HFFc6 (cell line): ENCODE measurements at regions not wholly inside any gene's neighbourhood (a gene's known extent, or its start where the extent isn't known, plus 50 kb on each side); places are given as distances from the start of the nearest gene placed in this dataset.

ENCODE experiments used
- DNase-seq: peaks from one replicate; pipeline ENCODE4 v3.0.0-alpha.2; 2018
- H3K27ac Mint-ChIP-seq: 2 replicates; pipeline ENCODE4 v1.8.0; 2020; ENCODE audit warnings: mild to moderate bottlenecking, mixed read lengths
- H3K27me3 Mint-ChIP-seq: 2 replicates; pipeline ENCODE4 v1.8.0; 2021; ENCODE audit warnings: mild to moderate bottlenecking, moderate library complexity, mixed read lengths; ENCODE audit not compliant: insufficient read depth
- H3K36me3 Mint-ChIP-seq: 2 replicates; pipeline ENCODE4 v1.8.0; 2021; ENCODE audit warnings: low read depth, mixed read lengths
- H3K4me1 Mint-ChIP-seq: 2 replicates; pipeline ENCODE4 v1.8.0; 2020; ENCODE audit warnings: low read depth, mixed read lengths
- H3K4me3 Mint-ChIP-seq: 2 replicates; pipeline ENCODE4 v1.8.0; 2020; ENCODE audit warnings: mild to moderate bottlenecking, moderate library complexity, mixed read lengths
- H3K9me3 Mint-ChIP-seq: 2 replicates; pipeline ENCODE4 v1.8.0; 2020; ENCODE audit warnings: mild to moderate bottlenecking, mixed read lengths
- CTCF ChIP-seq: fragments of 200-600 bp; sonication (generic); IDR thresholded peaks from 2 replicates; pipeline ENCODE4 v1.5.0; 2021; ENCODE audit warnings: antibody characterized with exemption, mild to moderate bottlenecking

DNA sequence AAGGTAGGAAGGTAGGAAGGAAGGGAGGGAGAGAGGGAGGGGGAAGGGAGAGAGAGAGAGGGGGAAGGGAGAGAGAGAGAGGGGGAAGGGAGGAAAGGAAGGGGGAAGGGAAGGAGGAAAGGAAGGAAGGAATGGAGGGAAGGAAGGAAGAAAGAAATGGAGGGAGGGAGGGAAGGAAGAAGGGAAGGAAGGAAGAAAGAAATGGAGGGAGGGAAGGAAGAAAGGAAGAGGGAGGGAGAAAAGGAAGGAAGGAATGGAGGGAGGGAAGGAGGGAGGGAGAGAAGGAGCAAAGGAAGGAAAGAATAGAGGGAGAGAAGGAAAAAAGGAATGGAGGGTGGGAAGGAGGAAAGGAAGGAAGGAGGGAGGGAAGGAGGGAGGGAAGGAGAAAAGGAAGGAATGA lies 176.4 kb upstream of the PTER start:
- Mint-ChIP-seq H3K4me3 (no peak overlapping the region), H3K27ac (no peak overlapping the region), H3K9me3 (peaks cover 39% of the 10 kb centered on the region), H3K4me1 (no peaks in the 10 kb centered on the region), H3K36me3 (peaks cover 4% of the 10 kb centered on the region; the same call in 1 of the 2 replicates), H3K27me3 (no peaks in the 10 kb centered on the region)
- DNase-seq = no peak
- no peak for TF ChIP-seq CTCF

- Mint-ChIP-seq H3K27ac (no peak overlapping the region), H3K27me3 (no peaks in the 10 kb centered on the region; the same call in 1 of the 2 replicates), H3K36me3 (no peaks in the 10 kb centered on the region), H3K4me3 (no peak overlapping the region), H3K9me3 (peaks cover 10% of the 10 kb centered on the region), H3K4me1 (no peaks in the 10 kb centered on the region)
- no peak for DNase-seq
- TF ChIP-seq CTCF = no peak
Measured at GRCh38 chr10:16271571-16271970, 165.2 kb upstream of the PTER start.

DNA sequence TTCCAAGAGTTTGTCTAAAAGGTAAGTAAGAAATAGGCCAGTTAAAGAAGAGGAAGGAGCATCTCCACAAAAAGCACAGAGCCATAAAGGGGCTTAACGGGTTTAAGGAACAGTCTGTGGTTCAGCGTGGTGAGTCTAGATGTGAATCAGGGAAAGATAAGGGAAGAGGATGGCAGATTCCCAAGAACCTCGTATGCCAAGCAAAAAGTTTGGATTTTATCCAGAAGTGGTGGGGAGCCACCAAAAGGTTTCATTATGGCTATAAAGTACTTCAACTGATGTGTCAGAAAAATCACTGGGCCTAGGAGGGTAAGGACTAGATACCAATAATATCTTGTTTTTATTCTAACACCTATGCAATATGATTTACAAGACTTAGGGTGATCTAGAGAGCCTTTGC lies 161.9 kb upstream of the PTER start:
- Mint-ChIP-seq H3K4me1 (no peaks in the 10 kb centered on the region), H3K36me3 (no peaks in the 10 kb centered on the region), H3K27me3 (no peaks in the 10 kb centered on the region; the same call in 1 of the 2 replicates), H3K9me3 (peaks cover 41% of the 10 kb centered on the region), H3K4me3 (no peak overlapping the region), H3K27ac (no peak overlapping the region)
- no peak for DNase-seq
- no peak for TF ChIP-seq CTCF

- H3K27ac Mint-ChIP-seq = no peak overlapping the region
- no peak for DNase-seq
- no peak for TF ChIP-seq CTCF
- no peak overlapping the region for H3K4me3 Mint-ChIP-seq
- no peaks in the 10 kb centered on the region; the same call in 1 of the 2 replicates for H3K27me3 Mint-ChIP-seq
- no peaks in the 10 kb centered on the region; the same call in 1 of the 2 replicates for H3K36me3 Mint-ChIP-seq
- peaks cover 66% of the 10 kb centered on the region for H3K9me3 Mint-ChIP-seq
- H3K4me1 Mint-ChIP-seq = no peaks in the 10 kb centered on the region
Measured at GRCh38 chr10:16280595-16280994, 156.2 kb upstream of the PTER start.

DNA sequence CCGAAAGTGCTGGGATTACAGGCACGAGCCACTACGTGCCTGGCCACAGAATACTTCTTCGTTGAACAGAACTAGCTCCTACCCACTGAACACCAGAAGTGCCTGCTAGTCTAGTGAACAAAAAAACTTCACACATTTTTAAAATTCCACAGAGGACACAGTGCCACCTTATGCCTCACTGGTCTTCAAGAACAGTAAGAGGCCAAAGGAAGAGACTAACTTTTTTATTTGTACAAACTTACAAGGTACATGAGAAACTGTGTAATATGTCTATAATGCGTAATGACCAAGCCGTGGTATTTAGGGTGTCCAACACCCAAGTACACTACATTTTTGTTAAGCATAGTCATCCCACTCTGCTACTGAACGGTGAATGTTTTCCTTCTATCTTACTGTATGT lies 144.4 kb upstream of the PTER start:
- peaks cover 6% of the 10 kb centered on the region; the same call in 1 of the 2 replicates for H3K36me3 Mint-ChIP-seq
- H3K27me3 Mint-ChIP-seq = no peaks in the 10 kb centered on the region; the same call in 1 of the 2 replicates
- H3K9me3 Mint-ChIP-seq = peaks cover 31% of the 10 kb centered on the region
- H3K4me1 Mint-ChIP-seq = no peaks in the 10 kb centered on the region
- TF ChIP-seq CTCF = no peak
- no peak for DNase-seq
- H3K4me3 Mint-ChIP-seq = no peak overlapping the region
- no peak overlapping the region for H3K27ac Mint-ChIP-seq

GRCh38 chr10:16297069-16297468 lies 139.7 kb upstream of the PTER start:
- no peak for TF ChIP-seq CTCF
- H3K36me3 Mint-ChIP-seq = no peaks in the 10 kb centered on the region
- no peaks in the 10 kb centered on the region for H3K4me1 Mint-ChIP-seq
- no peak for DNase-seq
- H3K27ac Mint-ChIP-seq = no peak overlapping the region
- no peak overlapping the region for H3K4me3 Mint-ChIP-seq
- H3K27me3 Mint-ChIP-seq = no peaks in the 10 kb centered on the region
- peaks cover 10% of the 10 kb centered on the region; the same call in 1 of the 2 replicates for H3K9me3 Mint-ChIP-seq
